ENCODE measurements at regions not wholly inside any gene's neighbourhood (a gene's known extent, or its start where the extent isn't known, plus 50 kb on each side); places are given as distances from the start of the nearest gene placed in this dataset.

DNA sequence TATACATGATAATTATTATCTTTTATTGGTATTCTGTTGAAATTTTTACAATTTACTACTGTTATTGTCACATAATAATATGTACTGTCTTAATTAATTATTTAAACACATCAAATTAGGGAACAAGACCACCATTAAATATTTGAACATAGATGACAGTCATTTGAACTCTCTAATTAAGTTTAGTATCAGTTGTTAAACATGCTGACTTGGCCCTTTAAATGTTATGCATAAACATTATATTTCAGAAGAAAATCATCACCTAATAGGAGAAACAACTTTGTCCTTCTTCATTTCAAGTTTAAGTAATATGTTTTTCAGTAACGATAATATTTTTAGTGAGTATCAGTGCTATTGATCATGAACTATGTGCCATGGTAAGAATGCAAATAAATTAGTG, 623.5 kb upstream of the GNPDA2 start:
- H3K4me1 Mint-ChIP-seq: no peaks in the 10 kb centered on the region
- Histone ChIP-seq H3K9me3 (ENCODE audit: control insufficient read depth, low read length) (no peaks in the 10 kb centered on the region), H3K4me1 (ENCODE audit: control insufficient read depth, insufficient read depth, low read length) (no peaks in the 10 kb centered on the region), H3K27ac (ENCODE audit: low read depth, low read length) (no peak overlapping the region), H3K27me3 (ENCODE audit: control insufficient read depth, insufficient read depth, low read length, poor library complexity, severe bottlenecking) (no peaks in the 10 kb centered on the region), H3K4me3 (ENCODE audit: low read length) (no peak overlapping the region), H3K9ac (ENCODE audit: extremely low read depth, low read length, poor library complexity, severe bottlenecking) (no peak overlapping the region), H3K36me3 (ENCODE audit: control insufficient read depth, insufficient read depth, low read length) (no peaks in the 10 kb centered on the region)
- no peaks in the 10 kb centered on the region for H3K36me3 Mint-ChIP-seq (ENCODE audit: low read depth)
- no peak for DNase-seq
- H3K27me3 Mint-ChIP-seq (ENCODE audit: insufficient read depth): no peaks in the 10 kb centered on the region
- H3K4me3 Mint-ChIP-seq: no peak overlapping the region
- 86% methylated on average over 1 of the region's 1 CpG; no CpG with 5 or more reads in 1 of the 2 experiments for WGBS, 2 experiments (ENCODE audit: insufficient coverage in 1 of 2, insufficient read length in 1 of 2)
- no peaks in the 10 kb centered on the region for H3K9me3 Mint-ChIP-seq
- TF ChIP-seq, protein P1, sequence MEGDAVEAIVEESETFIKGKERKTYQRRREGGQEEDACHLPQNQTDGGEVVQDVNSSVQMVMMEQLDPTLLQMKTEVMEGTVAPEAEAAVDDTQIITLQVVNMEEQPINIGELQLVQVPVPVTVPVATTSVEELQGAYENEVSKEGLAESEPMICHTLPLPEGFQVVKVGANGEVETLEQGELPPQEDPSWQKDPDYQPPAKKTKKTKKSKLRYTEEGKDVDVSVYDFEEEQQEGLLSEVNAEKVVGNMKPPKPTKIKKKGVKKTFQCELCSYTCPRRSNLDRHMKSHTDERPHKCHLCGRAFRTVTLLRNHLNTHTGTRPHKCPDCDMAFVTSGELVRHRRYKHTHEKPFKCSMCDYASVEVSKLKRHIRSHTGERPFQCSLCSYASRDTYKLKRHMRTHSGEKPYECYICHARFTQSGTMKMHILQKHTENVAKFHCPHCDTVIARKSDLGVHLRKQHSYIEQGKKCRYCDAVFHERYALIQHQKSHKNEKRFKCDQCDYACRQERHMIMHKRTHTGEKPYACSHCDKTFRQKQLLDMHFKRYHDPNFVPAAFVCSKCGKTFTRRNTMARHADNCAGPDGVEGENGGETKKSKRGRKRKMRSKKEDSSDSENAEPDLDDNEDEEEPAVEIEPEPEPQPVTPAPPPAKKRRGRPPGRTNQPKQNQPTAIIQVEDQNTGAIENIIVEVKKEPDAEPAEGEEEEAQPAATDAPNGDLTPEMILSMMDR (conservative IDR thresholded peaks at IDR 0.05): no peak
- no peak overlapping the region for H3K27ac Mint-ChIP-seq

DNA sequence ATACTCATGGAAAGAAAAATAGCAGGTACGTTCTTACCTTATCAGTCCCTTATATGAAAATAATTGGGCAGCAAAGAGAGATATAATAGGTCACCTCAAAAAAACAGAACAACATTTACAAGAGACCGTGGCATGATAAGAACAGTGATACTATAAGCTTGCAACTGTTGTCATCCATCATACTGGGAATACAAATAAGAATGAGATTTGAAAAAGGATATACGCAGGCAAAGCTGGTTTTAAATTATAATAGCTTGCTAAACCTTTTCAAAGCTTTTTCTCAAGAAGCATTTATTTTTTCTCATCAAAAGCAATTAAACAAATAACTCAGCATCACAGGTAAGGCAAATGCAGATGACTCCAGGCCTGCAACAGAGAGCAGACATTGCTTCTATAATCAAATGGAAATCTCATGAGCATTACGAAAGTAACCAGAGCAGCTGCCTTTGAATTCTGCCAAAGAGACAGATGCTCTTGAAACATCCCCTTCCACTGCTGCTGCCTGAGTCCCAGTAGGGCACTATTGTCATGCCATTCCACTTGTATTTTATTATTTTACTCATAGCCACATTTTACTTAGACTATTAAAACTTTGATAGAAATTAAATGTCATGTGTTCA, 620.6 kb upstream of the GNPDA2 start:
- H3K4me3 ChIP-seq (ENCODE audit: low read length): no peak overlapping the region
- H3K9me3 ChIP-seq (ENCODE audit: control insufficient read depth, low read length): no peaks in the 10 kb centered on the region
- Mint-ChIP-seq H3K27me3 (ENCODE audit: insufficient read depth) (no peaks in the 10 kb centered on the region), H3K36me3 (ENCODE audit: low read depth) (no peaks in the 10 kb centered on the region), H3K27ac (no peak overlapping the region), H3K9me3 (no peaks in the 10 kb centered on the region), H3K4me3 (no peak overlapping the region), H3K4me1 (no peaks in the 10 kb centered on the region)
- no peak overlapping the region for H3K27ac ChIP-seq (ENCODE audit: low read depth, low read length)
- DNase-seq: no peak
- no peaks in the 10 kb centered on the region for H3K36me3 ChIP-seq (ENCODE audit: control insufficient read depth, insufficient read depth, low read length)
- H3K9ac ChIP-seq (ENCODE audit: extremely low read depth, low read length, poor library complexity, severe bottlenecking): no peak overlapping the region
- no peaks in the 10 kb centered on the region for H3K27me3 ChIP-seq (ENCODE audit: control insufficient read depth, insufficient read depth, low read length, poor library complexity, severe bottlenecking)
- TF ChIP-seq, protein P1 (conservative IDR thresholded peaks at IDR 0.05): no peak
- 79 to 80% methylated on average over 1 to 4 of the region's 4 CpGs for WGBS, 2 experiments (ENCODE audit: insufficient coverage in 1 of 2, insufficient read length in 1 of 2)
- H3K4me1 ChIP-seq (ENCODE audit: control insufficient read depth, insufficient read depth, low read length): no peaks in the 10 kb centered on the region

DNA sequence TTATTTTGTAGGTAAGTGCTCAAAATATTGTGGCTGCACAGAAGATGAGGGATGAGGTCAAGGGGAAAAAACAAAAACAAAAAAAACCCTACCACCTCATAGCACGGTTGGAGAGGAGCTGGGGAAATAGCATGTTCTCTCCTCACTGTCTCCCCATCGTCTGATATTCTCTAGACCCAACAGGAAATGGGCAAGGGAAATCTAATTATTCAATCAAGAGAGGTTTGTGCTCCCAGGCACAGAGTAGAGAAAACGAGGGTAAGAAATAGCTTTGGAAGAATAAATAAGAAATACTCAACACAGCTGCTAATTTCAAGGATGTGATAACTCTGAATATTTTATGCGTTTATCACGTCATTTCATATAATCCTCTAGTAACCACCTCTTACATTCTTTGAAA, 619.2 kb upstream of the GNPDA2 start:
- TF ChIP-seq, protein P1 (conservative IDR thresholded peaks at IDR 0.05): no peak
- H3K36me3 Mint-ChIP-seq (ENCODE audit: low read depth): no peaks in the 10 kb centered on the region
- H3K9ac ChIP-seq (ENCODE audit: extremely low read depth, low read length, poor library complexity, severe bottlenecking): no peak overlapping the region
- H3K36me3 ChIP-seq (ENCODE audit: control insufficient read depth, insufficient read depth, low read length): no peaks in the 10 kb centered on the region
- H3K4me3 ChIP-seq (ENCODE audit: low read length): no peak overlapping the region
- H3K27ac Mint-ChIP-seq: no peak overlapping the region
- H3K27me3 Mint-ChIP-seq (ENCODE audit: insufficient read depth): no peaks in the 10 kb centered on the region
- no peak overlapping the region for H3K27ac ChIP-seq (ENCODE audit: low read depth, low read length)
- 83 to 88% methylated on average over 1 to 3 of the region's 5 CpGs for WGBS, 2 experiments (ENCODE audit: insufficient coverage in 1 of 2, insufficient read length in 1 of 2)
- no peaks in the 10 kb centered on the region for H3K27me3 ChIP-seq (ENCODE audit: control insufficient read depth, insufficient read depth, low read length, poor library complexity, severe bottlenecking)
- no peaks in the 10 kb centered on the region for H3K9me3 ChIP-seq (ENCODE audit: control insufficient read depth, low read length)
- H3K4me1 ChIP-seq (ENCODE audit: control insufficient read depth, insufficient read depth, low read length): no peaks in the 10 kb centered on the region
- no peaks in the 10 kb centered on the region for H3K9me3 Mint-ChIP-seq
- H3K4me1 Mint-ChIP-seq: no peaks in the 10 kb centered on the region
- H3K4me3 Mint-ChIP-seq: no peak overlapping the region
- DNase-seq: no peak

All from endodermal cell (in vitro differentiated cells).